HEK293T (cell line): ENCODE measurements at regions not wholly inside any gene's neighbourhood (a gene's known extent, or its start where the extent isn't known, plus 50 kb on each side); places are given as distances from the start of the nearest gene placed in this dataset.

Experiments used
- ARNT ChIP-seq: fragments of 450-650 bp; IDR thresholded peaks from 2 replicates; pipeline ENCODE4 v1.6.1; 2017; ENCODE audit warnings: mild to moderate bottlenecking
- BHLHE40 ChIP-seq: fragments of 450-650 bp; IDR thresholded peaks from 2 replicates; pipeline ENCODE4 v1.6.1; 2016; ENCODE audit warnings: mild to moderate bottlenecking, moderate library complexity, borderline replicate concordance
- ELF4 ChIP-seq: fragments of 450-650 bp; IDR thresholded peaks from 2 replicates; pipeline ENCODE4 v1.6.1; 2017; ENCODE audit warnings: antibody characterized with exemption
- FOXM1 ChIP-seq: fragments of 450-650 bp; IDR thresholded peaks from 2 replicates; pipeline ENCODE4 v1.6.1; 2017; ENCODE audit warnings: mild to moderate bottlenecking, borderline replicate concordance
- HDGF ChIP-seq: fragments of 450-650 bp; IDR thresholded peaks from 2 replicates; pipeline ENCODE4 v1.6.1; 2017; ENCODE audit warnings: antibody characterized with exemption, borderline replicate concordance
- L3MBTL2 ChIP-seq: fragments of 450-650 bp; conservative IDR thresholded peaks from 2 replicates; pipeline ENCODE4 v1.6.1; 2016; ENCODE audit warnings: mild to moderate bottlenecking
- NFRKB ChIP-seq: fragments of 450-650 bp; IDR thresholded peaks from 2 replicates; pipeline ENCODE4 v1.6.1; 2016; ENCODE audit warnings: mild to moderate bottlenecking, moderate library complexity
- SP1 ChIP-seq: fragments of 450-650 bp; IDR thresholded peaks from 2 replicates; pipeline ENCODE4 v1.6.1; 2017
- SUZ12 ChIP-seq: fragments of 450-650 bp; IDR thresholded peaks from 2 replicates; pipeline ENCODE4 v1.6.1; 2016; ENCODE audit warnings: mild to moderate bottlenecking
- ZNF384 ChIP-seq: fragments of 450-650 bp; IDR thresholded peaks from 2 replicates; pipeline ENCODE4 v1.6.1; 2016
- TF ChIP-seq, protein P1 (sequence below): fragments of 450-650 bp; IDR thresholded peaks from 2 replicates; pipeline ENCODE4 v1.6.1; 2016

GRCh38 chr4:137283737-137284136 lies 248.6 kb downstream of the PCDH18 start:
- TF ChIP-seq ELF4: no peak
- TF ChIP-seq SP1: no peak
- no peak for TF ChIP-seq ZNF384
- TF ChIP-seq BHLHE40: no peak
- no peak for TF ChIP-seq ARNT
- no peak for TF ChIP-seq NFRKB
- TF ChIP-seq, protein P1, sequence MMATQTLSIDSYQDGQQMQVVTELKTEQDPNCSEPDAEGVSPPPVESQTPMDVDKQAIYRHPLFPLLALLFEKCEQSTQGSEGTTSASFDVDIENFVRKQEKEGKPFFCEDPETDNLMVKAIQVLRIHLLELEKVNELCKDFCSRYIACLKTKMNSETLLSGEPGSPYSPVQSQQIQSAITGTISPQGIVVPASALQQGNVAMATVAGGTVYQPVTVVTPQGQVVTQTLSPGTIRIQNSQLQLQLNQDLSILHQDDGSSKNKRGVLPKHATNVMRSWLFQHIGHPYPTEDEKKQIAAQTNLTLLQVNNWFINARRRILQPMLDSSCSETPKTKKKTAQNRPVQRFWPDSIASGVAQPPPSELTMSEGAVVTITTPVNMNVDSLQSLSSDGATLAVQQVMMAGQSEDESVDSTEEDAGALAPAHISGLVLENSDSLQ: no peak
- TF ChIP-seq FOXM1: no peak
- TF ChIP-seq HDGF: no peak
- no peak for TF ChIP-seq L3MBTL2
- no peak for TF ChIP-seq SUZ12
